ENCODE measurements at regions not wholly inside any gene's neighbourhood (a gene's known extent, or its start where the extent isn't known, plus 50 kb on each side); places are given as distances from the start of the nearest gene placed in this dataset.

GRCh38 chr20:54849741-54850140 lies 374.3 kb downstream of the DOK5 start:
- TF ChIP-seq CTCF (conservative IDR thresholded peaks at IDR 0.05; ENCODE audit: low read depth, low read length) (no peak), EZH2 (IDR thresholded peaks at IDR 0.05; ENCODE audit: borderline replicate concordance, low read depth, low read length, poor library complexity, severe bottlenecking) (no peak)
